ENCODE measurements at regions not wholly inside any gene's neighbourhood (a gene's known extent, or its start where the extent isn't known, plus 50 kb on each side); places are given as distances from the start of the nearest gene placed in this dataset.

- TF ChIP-seq POLR2A (IDR thresholded peaks at IDR 0.05): no peak
- no peak for TF ChIP-seq CTCF (IDR thresholded peaks at IDR 0.05 in 4 of 5, conservative IDR thresholded peaks at IDR 0.05 in 1 of 5)
Measured at GRCh38 chr21:17214801-17215200, 298.0 kb upstream of the CXADR start.

Data from gastrocnemius medialis (tissue), 4 donors.